GM18517 (cell line): ENCODE measurements at regions not wholly inside any gene's neighbourhood (a gene's known extent, or its start where the extent isn't known, plus 50 kb on each side); places are given as distances from the start of the nearest gene placed in this dataset.
"Not testable (repeated sequence)": the region's sequence is repeated elsewhere in the genome, so short reads cannot be mapped to it uniquely, and the experiment has no call there.

Source experiments
- ATAC-seq: cut with Tn5 transposase; IDR thresholded peaks from one replicate; pipeline ENCODE4 v1.9.1; 2021; ENCODE audit warnings: mild to moderate bottlenecking, moderate library complexity; ENCODE audit not compliant: unreplicated experiment

DNA sequence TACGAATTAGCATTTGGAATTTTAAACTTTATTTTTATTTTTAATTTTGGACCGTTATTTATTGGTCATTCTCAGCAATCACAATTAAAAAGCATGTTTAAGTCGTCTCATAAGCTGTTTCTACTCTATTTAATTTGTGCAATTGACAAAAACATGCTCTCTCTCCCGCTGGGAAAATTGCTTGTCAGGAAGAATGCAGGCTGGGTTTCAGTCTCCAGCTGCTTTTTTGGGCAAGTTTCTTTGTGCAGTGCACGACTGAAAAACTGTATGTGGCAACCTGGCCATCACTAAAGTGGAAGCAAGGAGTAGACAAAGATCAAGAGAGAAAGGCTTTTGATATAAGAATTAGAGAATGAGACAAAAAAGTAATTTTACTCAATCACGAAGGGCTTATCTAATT is 941.5 kb upstream of the MDGA2 start:
- no peak for ATAC-seq

DNA sequence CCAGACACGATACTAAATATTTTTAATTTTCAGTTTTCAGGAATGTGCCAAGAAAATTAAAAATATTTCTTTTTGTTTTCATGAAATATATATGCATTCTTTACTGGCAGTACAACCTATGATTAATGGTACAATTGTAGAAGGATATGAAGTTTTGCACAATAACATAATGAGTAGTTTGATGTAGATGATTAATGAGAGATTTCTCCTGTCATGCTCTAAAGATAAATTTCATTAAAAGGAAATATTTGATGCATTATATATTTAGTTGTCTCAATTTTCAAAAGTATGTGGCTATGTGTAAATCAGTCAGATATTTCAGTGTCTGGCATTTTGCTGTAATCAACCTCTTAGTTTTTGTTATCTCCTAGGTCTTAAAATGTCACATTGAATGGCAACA is 940.2 kb upstream of the MDGA2 start:
- ATAC-seq = no peak

DNA sequence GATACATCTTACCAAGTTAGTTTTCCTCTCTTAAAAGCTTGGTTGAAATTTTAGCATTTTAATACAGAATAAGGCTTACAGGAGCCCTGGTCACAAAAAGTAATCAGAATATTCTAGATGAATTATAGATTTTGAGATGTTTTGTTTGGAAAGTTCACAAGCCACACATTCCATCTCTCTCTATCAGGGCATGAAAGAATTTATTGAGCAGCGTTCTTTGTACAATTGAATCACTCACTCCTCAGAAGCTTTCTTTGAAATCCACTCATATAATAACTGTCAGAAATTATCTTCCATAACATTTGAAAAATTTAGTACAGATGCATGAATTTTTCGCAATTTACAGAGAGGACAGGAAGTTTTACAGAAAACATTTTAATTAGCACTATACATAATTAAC is 938.6 kb upstream of the MDGA2 start:
- no peak for ATAC-seq

DNA sequence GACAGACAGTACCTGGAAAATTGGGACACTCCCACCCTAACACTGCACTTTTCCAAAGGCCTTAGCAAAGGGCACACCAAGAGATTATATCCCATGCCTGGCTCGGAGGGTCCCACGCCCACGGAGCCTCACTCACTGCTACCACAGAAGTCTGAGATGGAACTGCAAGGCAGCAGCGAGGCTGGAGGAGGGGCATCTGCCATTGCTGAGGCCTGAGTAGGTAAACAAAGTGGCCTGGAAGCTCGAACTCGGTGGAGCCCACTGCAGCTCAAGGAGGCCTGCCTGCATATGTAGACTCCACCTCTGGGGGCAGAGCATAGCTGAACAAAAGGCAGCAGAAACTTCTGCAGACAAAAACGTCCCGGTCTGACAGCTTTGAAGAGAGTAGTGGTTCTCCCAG is 931.6 kb upstream of the MDGA2 start:
- ATAC-seq = not testable (repeated sequence)

DNA sequence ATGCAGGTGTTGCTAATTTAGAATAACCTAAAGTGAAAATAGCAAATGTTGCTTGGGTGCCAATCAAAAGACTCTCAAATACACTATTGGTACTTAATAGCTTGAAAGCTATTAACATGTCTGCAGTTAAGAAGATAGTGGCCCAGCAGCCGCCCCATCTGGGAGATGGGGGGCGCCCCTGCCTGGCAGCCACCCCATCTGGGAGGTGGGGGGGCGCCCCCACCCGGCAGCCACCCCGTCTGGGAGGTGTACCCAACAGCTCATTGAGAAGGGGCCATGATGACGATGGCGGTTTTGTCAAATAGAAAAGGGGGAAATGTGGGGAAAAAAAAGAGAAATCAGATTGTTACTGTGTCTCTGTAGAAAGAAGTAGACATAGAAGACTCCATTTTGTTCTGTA is 923.1 kb upstream of the MDGA2 start:
- no peak for ATAC-seq

DNA sequence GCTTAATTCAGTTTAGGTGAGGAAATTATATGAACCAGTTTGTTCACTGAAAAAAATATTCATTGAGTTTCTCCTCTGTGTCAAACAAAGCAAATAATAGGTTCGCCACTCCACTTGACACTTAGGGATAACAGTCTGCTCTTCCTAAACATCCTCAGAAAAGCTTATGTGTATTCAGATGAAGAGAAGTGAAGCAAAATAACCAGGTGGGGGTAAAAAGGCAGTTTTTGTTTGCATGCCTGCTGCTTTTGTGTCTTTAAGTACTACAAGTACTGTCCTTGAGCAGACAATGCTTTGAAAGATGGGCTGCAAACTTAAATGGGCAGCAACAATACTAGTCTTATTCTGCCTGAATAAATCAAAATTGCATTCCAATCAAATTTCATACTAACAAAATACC is 910.7 kb upstream of the MDGA2 start:
- no peak for ATAC-seq

DNA sequence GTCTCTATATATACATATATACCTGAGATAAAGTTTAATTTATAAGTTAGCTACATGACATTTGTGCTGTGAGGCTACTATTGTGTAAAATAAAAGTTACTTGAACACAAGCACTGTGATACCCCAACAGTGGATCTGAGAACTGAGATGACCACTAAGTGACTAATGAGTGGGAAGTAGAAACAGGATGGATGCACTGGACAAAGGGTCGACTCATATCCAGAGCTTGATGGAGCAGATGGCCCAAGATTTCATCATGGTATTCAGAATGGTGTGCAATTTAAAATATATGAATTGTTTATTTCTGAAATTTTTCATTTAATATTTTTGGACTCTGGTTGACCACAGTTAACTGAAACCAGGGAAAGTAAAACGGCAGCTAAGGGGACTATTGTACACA is 908.6 kb upstream of the MDGA2 start:
- ATAC-seq = peak; percentile 85

DNA sequence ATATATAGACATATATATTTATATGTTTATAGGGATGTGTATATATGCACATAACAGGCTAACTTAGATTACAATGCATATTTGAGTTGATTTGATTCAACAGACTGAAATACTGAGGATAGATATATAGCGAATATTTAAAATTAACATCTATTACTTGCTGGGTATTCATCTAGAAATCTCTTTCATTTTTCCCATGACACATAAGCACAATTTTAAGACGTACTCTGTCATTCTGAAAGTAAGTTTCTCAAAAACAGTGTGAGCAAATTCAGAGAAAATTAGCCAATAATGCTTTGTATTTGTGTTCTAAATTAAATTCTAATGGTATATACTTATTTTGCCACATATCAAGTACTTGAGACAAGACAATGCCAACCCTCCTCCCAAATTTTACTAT is 907.5 kb upstream of the MDGA2 start:
- ATAC-seq = peak; percentile 58

DNA sequence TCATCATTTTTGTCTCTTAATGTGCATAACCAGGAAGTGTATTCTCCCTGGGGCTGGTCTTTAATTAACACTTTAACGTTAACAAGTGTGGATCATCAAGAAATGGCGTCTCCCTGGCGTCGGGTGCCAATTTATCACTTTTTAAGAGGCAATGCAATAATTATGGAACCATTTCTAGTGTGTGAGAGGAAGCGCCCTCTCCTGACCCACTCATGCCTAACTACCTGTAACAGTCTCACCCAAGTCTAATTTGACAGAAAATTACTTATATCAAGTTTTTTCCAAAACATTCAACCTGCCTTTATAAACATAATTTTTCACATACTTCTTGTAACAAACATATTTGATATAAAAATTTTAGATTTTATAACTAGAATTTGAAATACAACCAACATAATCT is 905.3 kb upstream of the MDGA2 start:
- no peak for ATAC-seq

DNA sequence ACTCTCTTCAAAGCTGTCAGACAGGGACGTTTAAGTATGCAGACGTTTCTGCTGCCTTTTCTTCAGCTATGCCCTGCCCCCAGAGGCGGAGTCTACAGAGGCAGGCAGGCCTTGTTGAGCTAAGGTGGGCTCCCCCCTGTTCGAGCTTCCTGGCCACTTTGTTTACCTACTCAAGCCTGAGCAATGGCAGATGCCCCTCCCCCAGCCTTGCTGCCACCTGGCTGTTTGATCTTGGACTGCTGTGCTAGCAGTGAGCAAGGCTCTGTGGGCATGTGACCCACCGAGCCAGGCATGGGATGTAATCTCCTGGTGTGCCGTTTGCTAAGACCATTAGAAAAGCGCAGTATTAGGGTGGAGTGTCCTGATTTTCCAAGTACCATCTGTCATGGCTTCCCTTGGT is 900.4 kb upstream of the MDGA2 start:
- ATAC-seq = no peak

DNA sequence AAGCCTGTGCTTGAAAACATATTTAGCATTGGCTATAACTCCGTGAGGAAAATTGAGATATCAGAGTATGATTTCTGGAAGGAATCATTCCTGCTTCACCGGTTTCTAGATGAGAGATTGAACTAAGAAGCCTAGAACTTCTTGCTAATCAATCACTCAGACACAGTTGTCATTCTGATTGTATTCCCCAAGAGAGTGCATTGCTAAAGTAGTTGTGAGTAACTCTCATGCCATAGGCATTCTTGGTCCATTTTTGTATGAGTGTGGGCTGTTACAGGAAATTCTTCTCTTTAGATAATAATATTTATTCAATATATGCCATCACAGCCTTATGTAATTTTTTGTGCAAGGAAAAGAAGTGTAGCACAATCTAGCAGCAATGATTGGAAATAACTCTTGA is 893.3 kb upstream of the MDGA2 start:
- ATAC-seq = no peak

DNA sequence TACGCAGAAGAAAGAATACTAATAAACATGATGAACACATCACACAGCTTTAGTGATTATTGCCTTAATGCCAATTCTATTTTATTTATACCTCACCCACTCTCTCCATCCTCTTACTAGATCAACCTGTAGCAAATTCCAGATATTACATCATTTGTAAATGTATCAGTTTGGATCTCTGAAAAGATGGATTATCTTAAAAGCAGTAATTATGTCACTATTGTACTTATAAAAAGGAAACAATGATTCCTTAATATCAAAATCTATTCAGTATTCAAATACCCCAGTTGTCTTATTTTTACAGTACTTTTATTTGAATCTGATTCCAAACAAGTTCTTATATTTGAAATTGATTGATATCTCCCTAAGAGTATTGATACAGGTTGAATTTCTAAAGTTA is 892.8 kb upstream of the MDGA2 start:
- no peak for ATAC-seq

DNA sequence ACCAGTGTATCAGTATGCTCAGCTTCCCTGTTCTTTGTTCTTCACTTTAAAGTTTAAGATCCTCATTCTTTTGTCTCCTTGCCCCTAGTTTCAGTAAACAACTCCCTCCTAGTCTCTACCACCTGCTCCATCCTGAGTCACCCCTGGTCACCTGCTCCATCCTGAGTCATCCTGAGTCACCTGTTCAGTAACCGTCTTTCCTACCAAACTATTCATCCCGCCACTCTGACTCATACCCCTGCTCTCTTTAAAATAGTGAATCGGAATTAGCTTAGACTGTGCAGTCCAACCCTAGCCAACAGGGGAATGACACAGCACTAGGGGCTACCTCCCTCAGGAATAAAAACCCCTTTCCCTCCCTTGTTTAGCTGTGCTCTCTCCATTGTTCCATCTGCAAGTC is 888.1 kb upstream of the MDGA2 start:
- no peak for ATAC-seq

DNA sequence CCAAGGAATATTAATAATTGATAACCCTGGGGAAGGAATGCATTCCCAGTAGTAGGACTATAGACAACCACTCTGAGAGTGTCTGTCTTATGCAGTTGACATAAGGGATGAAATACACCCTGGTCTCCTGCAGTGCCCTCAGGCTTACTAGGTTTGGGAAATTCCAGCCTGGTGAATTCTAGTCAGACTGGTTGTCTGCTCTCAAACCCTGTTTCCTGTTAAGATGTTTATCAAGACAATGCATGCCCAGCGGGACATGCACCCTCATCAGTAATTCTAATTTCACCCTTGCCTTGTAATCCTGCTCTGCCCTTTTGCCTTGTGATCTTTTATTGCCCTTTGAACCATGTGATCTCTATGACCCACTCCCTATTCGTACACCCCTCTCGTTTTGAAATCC is 886.0 kb upstream of the MDGA2 start:
- ATAC-seq = not testable (repeated sequence)

DNA sequence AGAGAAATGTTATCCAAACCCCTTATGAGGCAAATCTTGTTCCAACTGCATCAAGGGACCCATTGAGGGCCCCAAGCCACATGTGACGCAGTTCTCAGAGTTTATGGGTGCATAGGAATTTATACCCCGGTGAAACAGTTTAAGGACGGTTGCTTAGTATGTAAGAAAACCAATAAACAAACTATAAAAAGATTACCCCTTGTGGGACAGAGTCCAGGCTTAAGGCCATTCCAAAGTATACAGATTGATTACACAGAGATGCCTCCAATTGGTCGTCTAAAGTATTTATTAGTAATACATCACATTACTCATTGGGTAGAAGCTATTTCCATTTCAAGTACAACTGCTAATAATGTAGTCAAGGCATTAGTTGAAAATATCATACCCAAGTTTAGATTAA is 885.0 kb upstream of the MDGA2 start:
- no peak for ATAC-seq

DNA sequence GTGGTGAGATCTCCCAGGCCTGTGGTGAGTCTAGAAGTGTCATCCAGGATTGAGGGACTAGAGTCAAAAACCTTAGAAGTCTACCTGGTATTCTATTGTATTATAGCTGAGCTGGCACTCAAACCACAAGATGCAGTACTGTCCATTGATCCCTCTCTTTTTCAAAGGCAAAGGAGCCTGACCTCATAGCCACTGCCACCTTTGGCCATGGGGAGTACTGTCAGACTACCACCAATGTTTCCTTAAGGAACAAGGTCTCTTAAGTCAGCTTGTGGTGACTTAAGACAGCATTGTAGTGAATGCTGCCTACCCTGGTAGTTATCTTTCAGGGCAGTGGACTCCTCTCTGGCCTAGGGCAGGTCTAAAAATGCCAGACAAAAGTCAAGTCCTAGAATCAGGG is 878.0 kb upstream of the MDGA2 start:
- no peak for ATAC-seq

DNA sequence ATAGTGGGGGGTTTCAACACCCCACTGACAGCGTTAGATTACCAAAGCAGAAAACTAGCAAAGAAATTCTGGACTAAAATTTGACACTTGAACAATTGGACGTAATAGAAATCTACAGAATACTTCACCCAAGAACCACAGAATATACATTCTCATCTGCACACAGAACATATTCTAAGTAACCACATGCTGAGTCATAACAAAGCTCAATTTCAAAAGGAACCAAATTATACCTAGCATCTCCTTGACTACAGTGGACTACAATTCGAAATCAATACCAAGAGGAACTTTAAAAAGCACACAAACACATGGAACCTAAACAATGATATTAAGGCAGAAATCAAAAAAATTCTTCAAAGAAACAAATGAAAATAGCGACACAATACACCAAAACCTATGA is 871.6 kb upstream of the MDGA2 start:
- ATAC-seq = no peak

DNA sequence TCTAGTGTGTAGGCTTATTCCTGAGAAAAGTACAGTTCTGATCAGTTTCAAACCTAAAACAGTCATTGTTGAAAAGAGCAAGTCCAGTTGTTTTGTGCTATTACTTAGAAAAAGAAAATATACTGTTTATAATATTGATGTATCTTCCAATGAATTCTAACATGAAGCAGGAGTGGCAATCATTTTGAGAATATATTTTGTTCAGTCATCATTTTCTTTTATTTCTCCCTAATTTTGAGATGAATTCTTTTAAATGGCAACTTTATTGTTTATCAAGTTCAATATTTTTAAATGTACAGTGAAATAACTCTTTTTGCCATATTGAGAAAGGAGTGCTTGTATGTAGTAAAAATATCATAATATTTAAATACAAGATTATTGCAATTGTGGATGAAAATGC is 862.2 kb upstream of the MDGA2 start:
- ATAC-seq = no peak

DNA sequence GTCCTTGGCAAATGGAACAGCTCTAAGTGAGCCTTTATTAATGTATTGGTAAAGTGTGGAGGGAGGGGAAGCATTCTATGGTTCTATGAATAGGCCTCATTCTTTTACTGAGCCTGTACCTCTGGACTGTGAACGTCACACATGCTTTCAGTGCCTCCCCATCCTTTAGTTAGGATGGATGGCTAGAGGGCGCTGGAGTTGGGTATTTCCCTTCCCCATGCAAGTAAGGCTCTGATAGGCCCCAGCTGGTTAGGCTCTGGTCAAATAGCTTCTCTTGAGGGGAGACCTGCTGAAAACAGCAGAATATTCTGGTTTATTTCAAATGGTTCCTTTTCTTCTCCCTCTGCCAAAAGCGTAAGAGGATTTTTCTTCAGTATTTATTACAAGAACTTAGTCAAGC is 860.9 kb upstream of the MDGA2 start:
- no peak for ATAC-seq

DNA sequence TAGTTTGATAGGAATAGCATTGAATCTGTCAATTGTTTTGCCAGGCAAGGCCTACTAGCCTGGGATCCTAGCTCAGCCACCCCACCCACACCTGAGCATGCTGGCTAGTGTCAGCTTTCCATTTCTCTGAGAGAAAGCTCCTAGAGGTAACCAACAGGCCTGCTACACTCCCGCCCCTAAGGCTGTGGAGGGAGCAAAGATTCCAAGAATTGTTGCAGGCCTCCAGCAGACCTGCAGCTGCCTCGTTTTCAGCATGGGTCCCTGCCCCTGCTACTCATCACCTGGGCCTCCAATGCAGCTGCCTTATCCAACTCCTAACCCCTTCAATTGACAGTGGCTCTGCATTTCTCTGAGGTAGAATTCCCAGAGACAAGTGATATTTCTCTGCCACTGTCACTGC is 852.4 kb upstream of the MDGA2 start:
- no peak for ATAC-seq

DNA sequence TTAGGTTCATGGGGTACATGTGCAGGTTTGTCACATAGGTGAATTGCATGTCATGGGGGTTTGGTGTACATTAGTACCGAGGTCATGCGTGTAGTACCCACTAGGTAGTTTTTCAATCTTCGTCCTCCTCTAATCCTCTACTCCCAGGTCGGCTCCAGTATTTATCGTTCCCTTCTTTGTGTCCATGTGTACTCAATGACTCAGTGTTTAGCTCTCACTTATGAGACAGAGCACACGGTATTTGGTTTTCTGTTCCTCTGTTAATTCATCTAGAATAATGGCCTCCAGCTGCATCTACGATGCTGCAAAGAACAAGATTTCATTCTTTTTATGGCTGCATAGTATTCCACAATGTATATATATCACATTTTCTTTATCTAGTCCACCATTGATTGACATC is 850.9 kb upstream of the MDGA2 start:
- ATAC-seq = no peak

DNA sequence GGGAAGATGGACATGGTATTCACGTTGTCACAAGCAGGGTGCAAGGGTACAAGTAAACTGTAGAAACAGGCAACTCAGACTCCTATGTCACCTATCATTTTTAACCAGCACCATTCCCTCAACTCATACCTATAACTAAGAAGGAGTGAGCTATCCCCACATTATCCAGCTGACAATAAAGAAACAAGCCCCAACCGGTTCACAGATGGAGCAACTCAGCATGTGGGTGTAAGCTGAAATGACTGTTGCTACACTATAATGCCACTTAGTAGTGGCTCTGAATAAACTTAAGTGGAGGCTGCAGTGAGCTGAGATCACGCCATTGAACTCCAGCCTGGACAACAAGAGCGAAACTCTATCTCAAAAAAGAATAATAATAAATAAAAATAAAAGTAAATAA is 829.5 kb upstream of the MDGA2 start:
- ATAC-seq = no peak

DNA sequence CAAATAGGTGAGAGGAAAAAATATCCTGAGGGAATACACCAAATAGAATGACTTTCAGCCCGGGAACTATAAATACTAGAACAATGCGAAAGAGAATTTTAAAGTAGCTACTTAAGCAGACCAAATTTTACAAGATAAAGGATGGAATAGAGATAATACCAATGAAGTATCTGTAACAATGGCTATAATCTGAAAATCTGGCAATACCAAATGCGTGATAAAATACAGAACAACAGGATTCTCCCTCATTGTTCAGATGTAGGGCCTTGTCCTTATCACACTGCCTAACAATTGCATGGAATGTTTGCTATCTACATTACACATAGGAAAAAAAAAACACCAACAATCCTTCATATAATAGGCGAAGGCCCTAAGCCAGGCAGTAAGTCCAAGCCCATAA is 815.4 kb upstream of the MDGA2 start:
- no peak for ATAC-seq

DNA sequence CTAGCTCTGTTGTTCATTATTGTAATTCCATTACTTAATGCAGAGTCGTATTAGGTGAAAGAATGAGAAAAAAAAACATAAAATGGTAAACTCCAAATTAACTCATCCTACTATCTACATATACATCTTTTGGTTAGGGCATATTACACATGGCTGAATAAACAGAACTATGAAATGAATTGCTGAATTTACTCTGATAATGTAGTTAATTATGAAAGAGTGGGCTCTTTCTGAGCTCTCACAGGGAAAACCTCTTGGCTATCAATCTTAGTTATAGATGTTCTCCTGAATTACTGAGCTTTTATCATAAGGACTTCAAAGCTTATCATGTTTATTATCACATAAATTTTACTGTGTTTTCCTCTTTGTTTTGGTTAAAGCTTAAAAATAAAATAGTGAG is 798.5 kb upstream of the MDGA2 start:
- ATAC-seq = no peak
